ENCODE measurements at regions not wholly inside any gene's neighbourhood (a gene's known extent, or its start where the extent isn't known, plus 50 kb on each side); places are given as distances from the start of the nearest gene placed in this dataset.

GRCh38 chr6:40946738-40947301 is 92.2 kb downstream of the UNC5CL start:
- DNase-seq (ENCODE audit: low read depth in 2 of 2) = no peak

- DNase-seq (ENCODE audit: low read depth in 2 of 2) = no peak
These were observed 101.5 kb downstream of the UNC5CL start for GRCh38 chr6:40937491-40937890.

GRCh38 chr6:40936818-40937251 is 102.2 kb downstream of the UNC5CL start:
- DNase-seq (ENCODE audit: low read depth in 2 of 2) = peak in 1 of 2 experiments; percentile 44

- no peak for DNase-seq (ENCODE audit: low read depth in 2 of 2)
These were observed 105.2 kb downstream of the UNC5CL start for GRCh38 chr6:40933864-40934263.

- DNase-seq (ENCODE audit: low read depth in 2 of 2) = no peak
These were observed 106.1 kb downstream of the UNC5CL start for GRCh38 chr6:40932953-40933352.

- DNase-seq (ENCODE audit: low read depth in 2 of 2) = no peak
These were observed 106.7 kb downstream of the UNC5CL start for GRCh38 chr6:40932366-40932765.

GRCh38 chr6:40931931-40932330 is 107.1 kb downstream of the UNC5CL start:
- no peak for DNase-seq (ENCODE audit: low read depth in 2 of 2)

- DNase-seq (ENCODE audit: low read depth in 2 of 2) = no peak
These were observed 108.5 kb downstream of the UNC5CL start for GRCh38 chr6:40930555-40930954.

GRCh38 chr6:40930045-40930444 is 109.0 kb downstream of the UNC5CL start:
- DNase-seq (ENCODE audit: low read depth in 2 of 2) = no peak

- DNase-seq (ENCODE audit: low read depth in 2 of 2) = no peak
These were observed 109.8 kb downstream of the UNC5CL start for GRCh38 chr6:40929176-40929575.

- no peak for DNase-seq (ENCODE audit: low read depth in 2 of 2)
These were observed 110.3 kb downstream of the UNC5CL start for GRCh38 chr6:40928763-40929162.

- no peak for DNase-seq (ENCODE audit: low read depth in 2 of 2)
These were observed 110.7 kb downstream of the UNC5CL start for GRCh38 chr6:40928307-40928706.

GRCh38 chr6:40925341-40925740 is 113.7 kb downstream of the UNC5CL start:
- DNase-seq (ENCODE audit: low read depth in 2 of 2) = no peak

GRCh38 chr6:40924839-40925238 is 114.2 kb downstream of the UNC5CL start:
- no peak for DNase-seq (ENCODE audit: low read depth in 2 of 2)

GRCh38 chr6:40923880-40924279 is 115.1 kb downstream of the UNC5CL start:
- DNase-seq (ENCODE audit: low read depth in 2 of 2) = no peak

GRCh38 chr6:40923326-40923725 is 115.7 kb downstream of the UNC5CL start:
- no peak for DNase-seq (ENCODE audit: low read depth in 2 of 2)

GRCh38 chr6:40922281-40922680 is 116.7 kb downstream of the UNC5CL start:
- no peak for DNase-seq (ENCODE audit: low read depth in 2 of 2)

GRCh38 chr6:40918040-40918651 is 120.9 kb downstream of the UNC5CL start:
- DNase-seq (ENCODE audit: low read depth in 2 of 2) = no peak

- DNase-seq (ENCODE audit: low read depth in 2 of 2) = no peak
These were observed 121.4 kb downstream of the UNC5CL start for GRCh38 chr6:40917603-40918002.

- DNase-seq (ENCODE audit: low read depth in 2 of 2) = no peak
These were observed 122.2 kb downstream of the UNC5CL start for GRCh38 chr6:40916845-40917244.

- DNase-seq (ENCODE audit: low read depth in 2 of 2) = no peak
These were observed 123.9 kb downstream of the UNC5CL start for GRCh38 chr6:40915165-40915564.

- DNase-seq (ENCODE audit: low read depth in 2 of 2) = no peak
These were observed 125.0 kb downstream of the UNC5CL start for GRCh38 chr6:40914005-40914404.

GRCh38 chr6:40912158-40912946 is 126.7 kb downstream of the UNC5CL start:
- no peak for DNase-seq (ENCODE audit: low read depth in 2 of 2)
